DMS53 treated with DMSO at 0.1 percent for 48 hours (cell line): ENCODE measurements at regions not wholly inside any gene's neighbourhood (a gene's known extent, or its start where the extent isn't known, plus 50 kb on each side); places are given as distances from the start of the nearest gene placed in this dataset.
"Not testable (repeated sequence)": the region's sequence is repeated elsewhere in the genome, so short reads cannot be mapped to it uniquely, and the experiment has no call there.

Experiments
- DNase-seq: peaks from one replicate; lab custom pipeline; 2025; ENCODE audit not compliant: unreplicated experiment; lab: John Stamatoyannopoulos, UW

DNA sequence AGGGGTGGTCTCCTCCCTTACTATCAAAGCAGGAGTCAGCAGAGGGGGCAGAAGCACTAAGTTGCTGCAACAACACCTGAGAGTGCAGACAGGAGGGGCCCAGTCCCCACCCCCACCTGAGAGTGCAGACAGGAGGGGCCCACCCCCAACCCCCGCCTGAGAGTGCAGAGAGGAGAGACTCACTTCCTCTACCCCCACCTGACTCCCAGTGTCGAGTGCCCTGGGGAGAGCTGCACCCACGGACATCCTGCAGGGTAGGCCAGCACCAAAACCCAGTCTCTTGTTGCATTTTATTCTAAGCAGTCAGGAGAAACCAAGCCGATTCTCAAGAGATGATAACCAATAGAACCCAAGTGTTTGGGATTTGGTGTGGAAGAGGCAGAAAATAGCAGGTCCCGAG is 78.4 kb downstream of the NAPG start:
- no peak for DNase-seq

DNA sequence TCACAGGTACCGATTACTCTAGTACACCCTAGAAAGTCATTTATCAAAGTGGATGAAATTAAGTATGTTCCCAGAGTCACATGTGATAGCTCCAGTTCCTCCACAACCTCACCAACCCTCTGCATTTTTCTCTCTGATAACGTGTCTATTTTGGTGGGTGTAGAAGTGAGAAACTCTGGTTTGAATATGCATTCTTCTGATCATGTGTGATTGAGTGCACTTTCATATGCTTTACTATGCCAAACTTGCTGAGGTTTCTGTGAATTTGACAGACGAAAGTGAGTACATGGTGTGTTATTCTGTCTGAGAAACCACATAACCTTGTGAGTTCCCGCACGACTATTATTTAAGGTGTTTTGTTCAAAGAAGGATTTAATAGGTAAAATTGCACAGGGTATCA is 81.1 kb downstream of the NAPG start:
- not testable (repeated sequence) for DNase-seq

DNA sequence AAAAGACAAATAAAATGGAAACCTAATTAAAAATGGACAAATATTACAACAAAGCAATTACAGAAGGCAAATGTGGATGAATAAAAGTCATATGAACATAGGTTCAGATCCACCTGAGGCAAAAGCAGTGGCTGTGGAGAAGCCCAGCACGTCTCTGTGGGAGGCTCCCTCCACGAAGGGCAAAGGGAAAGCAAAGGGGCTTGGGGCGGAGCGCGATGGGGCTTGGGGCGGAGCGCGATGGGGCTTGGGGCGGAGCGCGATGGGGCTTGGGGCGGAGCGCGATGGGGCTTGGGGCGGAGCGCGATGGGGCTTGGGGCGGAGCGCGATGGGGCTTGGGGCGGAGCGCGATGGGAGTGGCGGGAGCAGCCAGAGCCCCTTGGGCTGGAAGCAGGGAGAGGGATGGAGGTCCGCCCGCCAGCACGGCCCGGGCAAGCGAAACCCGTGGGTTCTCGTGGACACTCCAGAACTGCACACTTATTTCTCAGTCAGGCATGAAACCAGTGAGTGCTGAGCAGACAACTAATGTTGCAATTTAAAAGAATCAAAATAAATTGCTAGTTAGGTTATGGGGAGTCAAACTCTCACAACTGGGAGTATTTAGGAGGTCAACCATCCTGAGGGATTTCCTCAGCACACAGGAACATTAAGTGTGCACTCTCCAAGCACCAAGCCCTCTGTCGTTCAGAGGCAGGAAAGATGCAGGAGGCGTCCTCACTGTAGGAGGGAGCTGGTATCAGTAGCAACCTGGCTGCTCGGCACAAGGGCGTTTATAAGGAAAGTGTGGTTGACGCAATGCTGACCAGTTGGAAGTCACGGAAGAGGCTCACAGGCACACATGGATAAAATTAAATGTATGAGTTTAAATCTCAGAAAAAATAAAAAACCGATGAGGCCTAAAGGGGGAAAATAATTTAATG is 81.8 kb downstream of the NAPG start:
- DNase-seq, result not testable (repeated sequence)

DNA sequence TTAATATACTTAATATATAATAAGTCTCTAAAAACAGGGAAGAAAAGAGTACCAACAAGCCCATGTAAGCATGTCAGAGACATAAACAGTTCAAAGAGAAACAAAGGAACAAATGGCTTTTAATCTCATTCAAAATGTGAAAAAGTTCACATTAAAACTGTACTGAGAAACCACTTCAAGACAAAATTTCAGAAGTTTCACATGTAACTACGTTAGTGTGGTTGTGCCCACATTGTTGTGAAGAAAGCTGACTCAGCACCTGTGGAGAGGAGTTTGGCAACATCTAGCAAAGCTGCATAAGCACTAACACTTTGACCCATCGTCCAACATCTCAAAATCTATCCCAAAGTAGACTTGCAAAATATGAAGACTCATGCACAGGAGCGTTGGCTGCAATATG is 82.6 kb downstream of the NAPG start:
- not testable (repeated sequence) for DNase-seq

DNA sequence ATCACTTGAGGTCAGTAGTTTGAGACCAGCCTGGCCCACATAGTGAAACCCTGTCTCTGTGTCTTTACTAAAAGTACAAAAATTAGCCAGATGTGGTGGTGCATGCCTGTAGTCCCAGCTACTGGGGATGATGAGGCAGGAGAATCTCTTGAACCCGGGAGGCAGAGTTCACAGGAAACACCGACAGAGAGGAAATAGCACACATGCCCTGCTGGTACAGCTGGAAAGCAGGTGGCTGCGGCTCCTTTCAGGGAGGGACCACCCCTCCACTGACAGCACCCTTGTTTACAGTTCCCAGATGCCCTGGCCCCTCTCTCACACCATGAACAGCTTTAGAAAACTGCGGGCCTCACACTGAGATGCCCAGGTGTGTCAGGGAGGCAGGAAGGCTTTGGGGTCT is 83.2 kb downstream of the NAPG start:
- DNase-seq, result not testable (repeated sequence)

DNA sequence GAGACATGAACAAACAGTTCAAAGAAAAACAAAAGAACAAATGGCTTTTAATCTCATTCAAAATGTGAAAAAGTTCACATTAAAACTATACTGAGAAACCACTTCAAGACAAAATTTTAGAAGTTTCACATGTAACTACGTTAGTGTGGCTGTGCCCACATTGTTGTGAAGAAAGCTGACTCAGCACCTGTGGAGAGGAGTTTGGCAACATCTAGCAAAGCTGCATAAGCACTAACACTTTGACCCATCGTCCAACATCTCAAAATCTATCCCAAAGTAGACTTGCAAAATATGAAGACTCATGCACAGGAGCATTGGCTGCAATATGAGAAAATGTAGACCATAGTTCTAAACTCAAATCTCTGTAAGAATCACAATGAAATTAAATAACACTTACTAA is 87.4 kb downstream of the NAPG start:
- not testable (repeated sequence) for DNase-seq

DNA sequence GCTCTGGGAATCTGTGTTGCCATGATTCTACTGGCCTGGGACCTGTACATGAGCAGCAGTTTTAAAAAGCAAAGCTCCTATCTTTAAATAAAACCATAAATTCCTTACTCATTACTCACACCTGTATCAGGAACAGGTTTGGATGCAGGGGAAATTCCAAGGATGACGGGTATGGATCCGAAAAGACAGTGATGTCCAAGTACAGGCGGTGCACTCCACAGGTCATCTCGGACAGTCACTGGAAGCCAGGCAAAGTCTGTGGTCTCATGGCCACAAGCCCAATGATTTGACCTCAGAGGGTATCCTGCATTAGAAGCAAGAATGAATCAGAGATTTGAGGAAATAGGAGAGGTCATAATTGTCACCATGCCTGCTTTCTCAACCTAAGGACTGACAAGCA is 90.9 kb downstream of the NAPG start:
- DNase-seq, result not testable (repeated sequence)

DNA sequence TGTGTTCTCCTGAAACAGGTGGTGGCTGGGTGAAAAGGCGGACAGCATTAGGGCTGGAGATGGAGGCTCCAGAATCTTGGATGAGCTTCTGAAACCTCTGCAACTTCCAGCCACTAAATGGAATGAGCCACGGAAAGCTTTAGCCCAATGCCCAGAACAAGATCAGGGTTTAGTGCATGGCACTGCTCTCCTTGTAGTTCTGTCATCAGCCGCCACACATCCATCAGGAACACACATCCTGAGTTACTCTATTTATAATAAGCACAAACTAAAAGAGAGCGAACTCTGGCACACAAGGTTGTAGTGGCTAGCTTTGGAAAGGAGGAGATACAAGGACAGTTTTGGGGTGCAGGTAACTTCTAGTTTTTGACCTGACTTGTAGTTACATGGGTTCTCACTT is 93.0 kb downstream of the NAPG start:
- DNase-seq, result not testable (repeated sequence)

DNA sequence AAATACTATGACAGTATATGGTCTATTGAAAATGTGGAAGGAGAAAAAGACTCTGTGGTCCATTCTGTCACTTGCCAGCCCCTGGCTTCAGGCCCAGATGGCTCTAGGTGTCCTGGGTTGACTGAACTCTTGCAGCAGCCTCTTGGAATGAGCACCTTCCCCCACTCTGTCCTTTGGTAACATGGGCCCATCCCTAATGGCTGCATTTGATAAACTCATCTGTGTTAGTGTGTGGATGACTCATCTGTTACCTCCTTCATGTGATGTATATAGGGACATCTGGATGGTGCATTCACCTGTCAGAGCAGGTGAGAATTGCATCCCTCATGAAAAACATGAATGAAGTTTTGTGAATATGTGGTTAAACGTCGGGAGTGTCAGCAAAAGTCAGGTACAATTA is 93.5 kb downstream of the NAPG start:
- DNase-seq, result peak; percentile 55

DNA sequence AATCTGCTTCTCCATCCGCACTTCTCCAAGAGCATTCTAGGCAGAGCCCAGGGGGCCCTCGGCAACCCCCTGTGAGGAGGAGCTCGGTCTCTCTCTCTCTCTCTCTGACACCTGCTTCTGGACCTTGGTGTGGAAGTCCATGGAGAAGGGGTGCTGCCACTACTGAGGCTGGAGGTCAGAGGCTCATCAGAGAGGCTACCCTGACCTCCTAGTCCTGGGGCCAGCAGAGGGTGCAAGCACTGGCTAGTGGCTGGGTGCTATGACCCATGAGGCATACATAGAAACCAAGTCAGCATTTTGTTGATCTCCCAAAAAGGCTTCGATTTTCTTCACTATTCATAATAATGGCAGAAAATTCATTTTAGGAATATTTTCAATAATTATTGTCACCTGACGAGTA is 94.0 kb downstream of the NAPG start:
- DNase-seq, result not testable (repeated sequence)
